Uterus (tissue), 3 donors: ENCODE measurements at regions not wholly inside any gene's neighbourhood (a gene's known extent, or its start where the extent isn't known, plus 50 kb on each side); places are given as distances from the start of the nearest gene placed in this dataset.

Experiments used
- DNase-seq, 2 donors: peaks; one replicate each; pipeline ENCODE4 v3.0.0-alpha.2; 2019 to 2020
- H3K27ac ChIP-seq, 2 donors: fragments of 200-600 bp; sonication (generic); 1 replicate in 1 of 2; 2 replicates in 1 of 2; pipeline ENCODE4 v1.5.1; 2016 to 2018
- H3K27me3 ChIP-seq, 2 donors: fragments of 200-600 bp; sonication (generic); one replicate each; pipeline ENCODE4 v1.5.1; 2018 to 2019; ENCODE audit warnings: control low read depth in 1 of 2
- H3K36me3 ChIP-seq, 2 donors: fragments of 200-600 bp; sonication (generic); one replicate each; pipeline ENCODE4 v1.5.1; 2019; ENCODE audit warnings: control low read depth in 1 of 2
- H3K4me1 ChIP-seq, 2 donors: fragments of 200-600 bp; sonication (generic); one replicate each; pipeline ENCODE4 v1.5.1; 2018 to 2019; ENCODE audit warnings: control low read depth in 1 of 2
- H3K4me3 ChIP-seq, 2 donors: fragments of 200-600 bp; sonication (generic); 1 replicate in 1 of 2; 2 replicates in 1 of 2; pipeline ENCODE4 v1.5.1; 2018 to 2019; ENCODE audit warnings: mild to moderate bottlenecking in 1 of 2
- H3K9me3 ChIP-seq, 2 donors: fragments of 200-600 bp; sonication (generic); one replicate each; pipeline ENCODE4 v1.5.1; 2019; ENCODE audit warnings: control low read depth in 1 of 2
- POLR2A ChIP-seq, 2 donors: fragments of 450-650 bp; IDR thresholded peaks; one replicate each; pipeline ENCODE4 v1.6.1; 2016; ENCODE audit warnings: antibody characterized with exemption in 2 of 2, mild to moderate bottlenecking in 1 of 2, moderate library complexity in 1 of 2
- intact Hi-C: fragments of 100-400 bp; cut with DNase I; formaldehyde crosslinking; loops from one replicate; pipeline ENCODE4 v1.15.1; 2023; ENCODE audit warnings: low total_unique reads
- TF ChIP-seq, protein P1 (sequence below), 4 experiments: fragments of 200-600 bp in 2 of 4; fragments of 450-650 bp in 2 of 4; sonication (generic) in 2 of 4; IDR thresholded peaks; one replicate each; pipeline ENCODE4 v1.5.1; 2016 to 2019; ENCODE audit warnings: antibody characterized with exemption in 4 of 4, mild to moderate bottlenecking in 2 of 4, moderate library complexity in 1 of 4
- donor health status: DM: yes; HTN: yes; CAD: no.

DNA sequence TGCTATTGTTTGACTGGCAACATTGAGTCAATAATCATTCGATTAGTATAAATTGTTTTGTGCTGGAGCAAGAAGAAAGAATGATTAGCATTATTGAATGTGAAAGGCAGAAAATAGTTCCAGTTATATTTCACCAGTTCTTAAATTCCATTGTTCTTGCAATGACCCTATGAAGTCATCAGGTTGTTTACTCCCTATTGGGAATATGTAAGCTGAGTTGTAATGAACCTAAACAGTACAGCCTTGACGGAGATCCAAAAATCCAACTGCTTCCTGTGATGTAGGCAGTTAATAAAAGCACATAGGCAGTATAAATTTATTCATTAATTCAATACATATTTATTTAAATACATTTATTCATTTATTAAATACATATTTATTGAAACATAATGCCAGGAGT lies 947.5 kb downstream of the PCDH7 start:
- intact Hi-C loops = no loop called here
- Histone ChIP-seq H3K36me3 (no peaks in the 10 kb centered on the region), H3K9me3 (no peaks in the 10 kb centered on the region), H3K4me1 (no peaks in the 10 kb centered on the region), H3K27me3 (no peaks in the 10 kb centered on the region), H3K4me3 (no peak overlapping the region), H3K27ac (no peak overlapping the region)
- DNase-seq = no peak
- TF ChIP-seq, protein P1, sequence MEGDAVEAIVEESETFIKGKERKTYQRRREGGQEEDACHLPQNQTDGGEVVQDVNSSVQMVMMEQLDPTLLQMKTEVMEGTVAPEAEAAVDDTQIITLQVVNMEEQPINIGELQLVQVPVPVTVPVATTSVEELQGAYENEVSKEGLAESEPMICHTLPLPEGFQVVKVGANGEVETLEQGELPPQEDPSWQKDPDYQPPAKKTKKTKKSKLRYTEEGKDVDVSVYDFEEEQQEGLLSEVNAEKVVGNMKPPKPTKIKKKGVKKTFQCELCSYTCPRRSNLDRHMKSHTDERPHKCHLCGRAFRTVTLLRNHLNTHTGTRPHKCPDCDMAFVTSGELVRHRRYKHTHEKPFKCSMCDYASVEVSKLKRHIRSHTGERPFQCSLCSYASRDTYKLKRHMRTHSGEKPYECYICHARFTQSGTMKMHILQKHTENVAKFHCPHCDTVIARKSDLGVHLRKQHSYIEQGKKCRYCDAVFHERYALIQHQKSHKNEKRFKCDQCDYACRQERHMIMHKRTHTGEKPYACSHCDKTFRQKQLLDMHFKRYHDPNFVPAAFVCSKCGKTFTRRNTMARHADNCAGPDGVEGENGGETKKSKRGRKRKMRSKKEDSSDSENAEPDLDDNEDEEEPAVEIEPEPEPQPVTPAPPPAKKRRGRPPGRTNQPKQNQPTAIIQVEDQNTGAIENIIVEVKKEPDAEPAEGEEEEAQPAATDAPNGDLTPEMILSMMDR (IDR thresholded peaks at IDR 0.05) = no peak
- no peak for TF ChIP-seq POLR2A (IDR thresholded peaks at IDR 0.05)

DNA sequence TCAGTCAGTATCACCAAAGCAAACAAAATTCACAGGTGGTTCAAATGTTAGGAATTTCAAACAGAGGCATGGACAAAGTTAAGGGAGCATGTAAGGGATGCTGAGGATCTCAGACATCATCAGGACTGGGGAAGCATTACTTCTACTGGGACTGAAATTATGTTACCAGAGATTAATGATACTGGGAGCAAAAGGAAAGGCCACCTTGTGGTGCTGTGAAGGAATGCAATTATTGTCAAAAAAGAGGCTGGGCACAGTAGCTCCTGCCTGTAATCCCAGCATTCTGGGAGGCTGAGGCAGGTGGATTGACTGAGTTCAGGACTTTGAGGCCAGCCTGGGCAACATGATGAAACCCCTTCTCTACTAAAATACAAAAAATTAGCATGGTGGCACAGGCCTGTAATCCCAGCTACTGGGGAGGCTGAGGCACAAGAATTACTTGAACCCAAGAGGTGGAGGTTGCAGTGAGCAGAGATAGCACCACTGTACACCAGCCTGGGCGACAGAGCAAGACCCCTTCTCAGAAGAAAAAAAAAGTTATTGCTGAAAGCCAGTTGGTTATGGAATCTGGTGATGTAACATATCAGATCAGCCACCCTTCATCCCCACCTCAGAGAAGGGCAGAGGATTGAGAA lies 954.3 kb downstream of the PCDH7 start:
- intact Hi-C loops = no loop called here

DNA sequence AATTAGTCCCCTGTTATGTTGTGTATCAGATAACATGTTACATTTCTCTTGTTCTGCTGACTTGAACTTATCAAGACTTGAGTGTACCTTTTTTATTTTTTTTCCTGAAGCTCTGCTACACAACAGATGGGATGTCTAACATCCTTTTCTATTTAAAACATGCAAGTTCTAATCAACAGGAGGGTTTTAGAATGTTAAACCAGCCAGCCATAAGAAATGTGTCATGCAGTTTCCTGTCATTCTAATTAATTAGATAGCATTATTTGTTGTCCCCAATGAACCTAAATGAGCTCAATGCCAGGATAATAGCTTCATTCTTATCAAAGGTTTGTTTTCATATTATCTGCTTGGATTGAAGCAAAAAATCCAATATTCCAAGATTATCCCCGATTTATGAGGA lies 958.2 kb downstream of the PCDH7 start:
- H3K36me3 ChIP-seq = no peaks in the 10 kb centered on the region
- no peak for TF ChIP-seq POLR2A (IDR thresholded peaks at IDR 0.05)
- TF ChIP-seq, protein P1 (IDR thresholded peaks at IDR 0.05) = no peak
- no peaks in the 10 kb centered on the region for H3K27me3 ChIP-seq
- H3K9me3 ChIP-seq = no peaks in the 10 kb centered on the region
- no peak for DNase-seq
- intact Hi-C loops = no loop called here
- H3K27ac ChIP-seq = no peak overlapping the region
- no peak overlapping the region for H3K4me3 ChIP-seq
- H3K4me1 ChIP-seq = no peaks in the 10 kb centered on the region

More for the DNA sequence above, 954.3 kb downstream of the PCDH7 start:
- Histone ChIP-seq H3K27ac (no peak overlapping the region), H3K9me3 (no peaks in the 10 kb centered on the region), H3K4me3 (no peak overlapping the region), H3K36me3 (no peaks in the 10 kb centered on the region), H3K4me1 (no peaks in the 10 kb centered on the region), H3K27me3 (no peaks in the 10 kb centered on the region)
- DNase-seq = no peak
- TF ChIP-seq, protein P1 (IDR thresholded peaks at IDR 0.05) = no peak
- no peak for TF ChIP-seq POLR2A (IDR thresholded peaks at IDR 0.05)

DNA sequence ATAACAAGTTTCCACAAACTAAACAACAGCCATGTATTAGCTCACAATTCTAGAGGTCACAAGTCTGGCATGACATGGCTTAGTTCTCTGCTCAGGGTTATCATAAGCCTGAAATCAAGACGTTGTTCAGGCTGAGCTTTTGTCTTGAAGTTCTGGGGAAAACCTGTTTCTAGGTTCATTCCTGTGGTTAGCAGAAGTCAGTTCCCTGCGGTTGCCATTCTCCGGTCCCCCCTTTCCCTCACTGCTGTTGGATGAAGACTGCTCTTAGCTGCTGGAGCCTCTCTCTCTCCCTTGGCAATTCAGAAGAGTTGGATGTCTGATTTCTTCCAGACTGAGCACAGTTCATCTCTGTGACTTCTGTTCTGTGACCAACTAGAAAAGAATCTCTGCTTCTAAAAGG lies 962.6 kb downstream of the PCDH7 start:
- intact Hi-C loops = no loop called here
- Histone ChIP-seq H3K4me3 (no peak overlapping the region), H3K9me3 (no peaks in the 10 kb centered on the region), H3K4me1 (no peaks in the 10 kb centered on the region), H3K27ac (no peak overlapping the region), H3K27me3 (no peaks in the 10 kb centered on the region), H3K36me3 (no peaks in the 10 kb centered on the region)
- no peak for TF ChIP-seq POLR2A (IDR thresholded peaks at IDR 0.05)
- TF ChIP-seq, protein P1 (IDR thresholded peaks at IDR 0.05) = no peak
- DNase-seq = no peak

DNA sequence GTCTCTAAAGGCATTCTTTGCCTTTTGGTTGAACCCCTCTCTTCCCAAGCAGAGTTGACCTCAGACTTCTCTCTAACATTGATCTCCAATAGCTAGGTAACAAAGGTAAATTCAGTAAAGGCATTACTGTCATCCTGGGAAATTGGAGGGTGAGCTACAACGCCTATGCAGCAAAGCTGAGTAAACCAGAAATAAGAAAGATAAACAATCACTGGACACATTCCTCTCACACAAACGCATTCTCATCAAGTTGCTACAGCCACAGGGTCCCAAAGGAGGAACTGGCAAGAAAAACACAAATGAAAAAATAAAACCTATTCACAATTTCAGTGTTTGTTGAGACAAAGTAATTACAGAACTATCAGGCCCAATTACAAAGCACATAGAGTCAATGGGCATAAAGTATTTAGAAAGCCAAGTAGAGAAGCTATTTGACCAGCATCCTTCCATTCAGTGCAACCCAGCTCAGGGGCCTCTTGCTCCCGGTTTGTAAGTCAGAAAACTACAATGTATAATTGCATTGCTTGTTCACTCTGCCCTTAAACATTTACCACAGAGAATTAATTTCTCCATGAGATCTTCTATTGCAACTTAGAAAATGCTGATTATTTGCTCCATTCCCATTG lies 967.7 kb downstream of the PCDH7 start:
- no peak overlapping the region for H3K27ac ChIP-seq
- no peaks in the 10 kb centered on the region for H3K4me1 ChIP-seq
- no peaks in the 10 kb centered on the region for H3K36me3 ChIP-seq
- no peaks in the 10 kb centered on the region for H3K9me3 ChIP-seq
- intact Hi-C loops = no loop called here
- TF ChIP-seq, protein P1 (IDR thresholded peaks at IDR 0.05) = no peak
- no peak for TF ChIP-seq POLR2A (IDR thresholded peaks at IDR 0.05)
- H3K27me3 ChIP-seq = no peaks in the 10 kb centered on the region
- H3K4me3 ChIP-seq = no peak overlapping the region
- no peak for DNase-seq
